Coronary artery (tissue), 2 donors: ENCODE measurements at regions not wholly inside any gene's neighbourhood (a gene's known extent, or its start where the extent isn't known, plus 50 kb on each side); places are given as distances from the start of the nearest gene placed in this dataset.

Experiments used
- DNase-seq: peaks from one replicate; pipeline ENCODE4 v3.0.0-alpha.2; 2017; ENCODE audit warnings: low spot score
- H3K27ac ChIP-seq, 2 donors: fragments of 200-600 bp; sonication (generic); one replicate each; pipeline ENCODE4 v1.5.1; 2016 to 2019
- H3K4me3 ChIP-seq: fragments of 200-600 bp; sonication (generic); 2 replicates; pipeline ENCODE4 v1.5.1; 2016; ENCODE audit warnings: mild to moderate bottlenecking, moderate library complexity
- CTCF ChIP-seq: fragments of 200-600 bp; sonication (generic); IDR thresholded peaks from one replicate; pipeline ENCODE4 v1.5.1; 2019; ENCODE audit warnings: antibody characterized with exemption

DNA sequence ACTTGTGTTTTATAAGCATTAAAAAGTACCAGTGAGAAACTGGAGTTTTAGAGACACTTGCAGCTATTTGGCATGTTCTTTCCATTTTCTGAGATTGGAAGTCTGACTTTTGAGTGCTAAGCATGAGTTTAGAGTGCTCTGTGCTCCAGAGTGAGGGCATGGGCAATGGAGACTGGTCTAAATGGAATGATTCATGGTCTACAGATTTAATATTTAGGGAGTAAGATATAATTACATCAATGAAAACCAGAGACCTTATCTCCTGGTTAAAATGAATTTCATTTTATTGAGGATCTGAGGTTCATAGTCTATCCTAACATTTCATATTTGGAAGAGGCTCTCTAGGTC is 135.9 kb upstream of the RPS23 start:
- Histone ChIP-seq H3K27ac (peak overlapping the region; percentile 22 to 27), H3K4me3 (no peak overlapping the region)
- no peak for TF ChIP-seq CTCF
- no peak for DNase-seq

DNA sequence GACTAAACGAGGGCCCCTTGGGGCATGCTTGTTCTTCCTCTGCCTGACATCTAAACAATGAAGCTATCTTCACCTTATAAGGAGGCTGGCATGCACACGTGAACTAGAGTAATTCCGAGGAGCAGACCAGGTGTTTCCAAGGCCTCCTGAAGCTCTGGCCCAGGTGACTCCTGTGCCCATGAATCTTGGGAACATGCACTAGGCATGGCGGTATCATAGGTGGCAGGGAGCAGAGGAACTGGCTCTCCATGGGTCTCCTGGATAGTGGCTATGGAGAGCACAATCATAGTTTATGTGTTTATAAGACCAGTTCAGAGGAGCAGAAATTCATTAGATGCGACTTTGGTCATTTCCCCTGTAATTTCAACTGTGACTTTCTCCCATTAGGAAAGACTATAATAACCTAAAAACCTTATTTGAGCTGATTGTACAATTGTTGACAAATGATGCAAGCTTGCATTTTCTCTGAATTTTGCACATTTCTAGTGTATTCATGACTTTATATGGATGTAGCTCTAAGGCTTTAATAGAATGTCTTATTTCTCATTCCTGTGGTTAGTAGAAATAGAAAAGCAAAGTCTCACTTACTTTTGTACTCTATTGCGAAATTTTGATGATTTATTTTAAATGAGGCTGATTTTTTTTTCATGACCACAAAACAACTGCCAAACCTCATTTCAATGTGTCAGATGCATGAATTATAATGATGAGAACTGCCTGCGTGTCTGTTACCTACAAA is 135.3 kb upstream of the RPS23 start:
- no peak for DNase-seq
- H3K27ac ChIP-seq: peak overlapping the region; percentile 22 to 67
- no peak overlapping the region for H3K4me3 ChIP-seq
- no peak for TF ChIP-seq CTCF

DNA sequence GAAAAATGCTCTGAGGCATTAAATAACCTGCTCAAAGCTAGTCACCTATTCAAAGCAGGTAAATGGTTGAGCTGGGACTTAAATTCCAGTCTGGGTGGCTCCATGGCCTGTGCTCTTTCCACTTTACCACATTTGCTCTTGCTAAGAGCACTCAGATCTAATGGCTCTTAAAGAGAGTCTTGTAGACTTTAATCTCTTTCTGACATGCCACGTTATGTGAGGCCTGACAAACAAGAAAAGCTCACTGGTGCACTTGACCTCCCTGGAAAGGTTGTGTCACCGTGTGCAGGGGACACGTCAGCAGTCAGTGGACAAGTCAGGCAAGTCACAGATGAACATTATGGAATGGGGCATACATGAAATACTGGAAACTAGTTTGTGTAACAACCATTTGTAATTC is 129.9 kb upstream of the RPS23 start:
- no peak for DNase-seq
- no peak for TF ChIP-seq CTCF
- Histone ChIP-seq H3K4me3 (no peak overlapping the region), H3K27ac (no peak overlapping the region)

DNA sequence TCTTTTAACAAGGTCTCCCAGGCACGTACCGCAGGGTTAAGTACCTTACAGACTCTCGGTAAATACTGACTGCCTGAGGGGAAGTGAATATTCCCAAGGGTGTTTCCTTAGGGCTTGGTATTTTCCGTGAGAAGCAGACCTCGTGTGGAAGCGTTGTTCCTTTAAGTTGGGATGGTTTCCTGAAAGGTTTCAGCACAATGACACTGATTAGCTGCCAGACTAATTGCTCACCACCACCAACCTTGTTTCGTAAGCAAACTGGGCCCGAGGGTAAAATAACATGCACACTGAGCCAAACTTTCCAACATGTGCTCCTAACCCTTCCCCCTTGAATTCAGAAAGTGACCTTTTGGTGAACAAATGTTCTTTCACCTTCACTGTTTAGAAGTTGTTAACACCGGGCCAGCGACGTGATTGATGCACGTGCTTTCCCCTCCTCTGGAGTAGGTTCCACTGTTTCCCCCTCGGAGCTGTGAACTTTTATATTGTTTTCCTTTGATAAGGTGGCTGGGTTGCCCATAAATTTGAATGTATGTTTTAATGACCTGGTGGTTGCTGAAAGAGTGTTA is 128.1 kb upstream of the RPS23 start:
- Histone ChIP-seq H3K4me3 (no peak overlapping the region), H3K27ac (peak overlapping the region; percentile 50 to 79)
- DNase-seq: no peak
- TF ChIP-seq CTCF: no peak

DNA sequence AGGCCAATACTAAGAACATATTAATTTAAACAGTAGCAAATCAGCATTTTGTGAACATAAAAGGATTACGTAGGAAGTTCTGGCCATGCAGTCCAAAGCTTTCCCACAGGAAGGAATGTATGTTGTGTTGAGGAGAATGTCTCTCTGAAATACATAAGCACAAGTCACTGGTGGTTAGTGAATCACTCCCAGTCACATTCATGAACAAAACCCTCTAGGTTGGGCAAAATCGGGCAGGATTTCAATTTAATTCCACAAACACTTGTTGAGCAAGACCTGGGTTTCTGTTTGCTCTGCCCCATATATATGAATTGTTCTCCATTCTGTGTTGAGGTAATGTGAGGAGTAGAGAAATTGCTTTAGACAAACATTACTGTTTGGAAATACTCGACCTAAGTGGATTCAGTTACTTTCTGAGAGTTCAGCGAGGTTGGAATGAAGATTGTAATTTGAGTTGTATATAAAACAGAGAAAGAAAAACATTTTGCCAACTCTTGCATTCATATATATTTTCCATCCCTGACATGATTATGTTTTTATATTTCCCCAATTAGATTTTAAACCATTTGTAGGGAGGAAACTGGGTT is 127.6 kb upstream of the RPS23 start:
- Histone ChIP-seq H3K4me3 (no peak overlapping the region), H3K27ac (peak overlapping the region; percentile 50 to 79)
- DNase-seq: no peak

DNA sequence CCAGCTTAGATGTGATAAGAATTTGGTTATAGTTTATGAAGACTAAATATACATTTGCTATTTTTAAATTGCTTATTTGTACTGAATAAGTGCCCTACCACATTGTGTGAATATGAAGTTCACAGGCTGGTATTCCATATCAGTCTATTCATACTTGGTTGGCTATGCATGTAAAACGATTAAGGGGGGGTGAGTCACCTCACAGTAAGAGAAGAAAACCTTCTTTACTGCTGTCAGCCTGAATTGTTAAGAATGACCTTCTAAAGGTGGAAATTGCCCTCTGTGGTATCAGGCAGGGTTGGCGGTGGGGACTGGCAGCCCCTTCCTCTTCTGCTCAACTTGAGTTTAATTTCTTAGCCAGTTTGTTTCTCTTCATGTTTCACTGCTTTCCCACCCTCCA is 127.0 kb upstream of the RPS23 start:
- Histone ChIP-seq H3K4me3 (no peak overlapping the region), H3K27ac (peak overlapping the region; percentile 50 to 79)
- no peak for DNase-seq
- no peak for TF ChIP-seq CTCF

More for the DNA sequence above, 127.6 kb upstream of the RPS23 start:
- TF ChIP-seq CTCF: no peak

DNA sequence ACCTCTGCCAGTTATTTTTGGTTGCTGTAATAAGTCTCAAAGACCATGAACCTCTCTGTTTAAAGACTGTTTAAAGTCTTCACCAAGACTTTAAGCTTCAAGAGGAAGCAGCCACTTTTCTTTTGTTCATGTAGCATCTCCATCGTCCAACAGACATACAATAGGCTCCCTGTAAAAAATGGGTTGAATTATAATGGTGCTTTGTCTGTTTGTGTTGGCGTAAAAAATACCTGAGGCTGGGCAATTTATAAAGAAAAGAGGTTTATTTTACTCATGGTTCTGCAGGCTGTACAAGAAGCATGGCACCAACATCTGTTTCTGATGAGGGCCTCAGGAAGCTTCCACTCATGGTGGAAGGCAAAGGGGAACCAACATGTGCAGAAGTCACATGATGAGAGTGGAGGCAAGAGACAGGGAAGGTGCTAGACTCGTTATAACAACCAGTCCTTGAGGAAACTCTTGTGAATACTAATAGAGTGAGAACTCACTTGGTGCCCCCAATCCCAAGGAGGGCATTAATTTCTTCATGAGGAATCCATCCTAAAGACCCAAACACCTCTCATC is 126.3 kb upstream of the RPS23 start:
- Histone ChIP-seq H3K4me3 (no peak overlapping the region), H3K27ac (peak overlapping the region; percentile 50 to 79)
- no peak for TF ChIP-seq CTCF
- DNase-seq: no peak
